ENCODE measurements at regions not wholly inside any gene's neighbourhood (a gene's known extent, or its start where the extent isn't known, plus 50 kb on each side); places are given as distances from the start of the nearest gene placed in this dataset.

DNA sequence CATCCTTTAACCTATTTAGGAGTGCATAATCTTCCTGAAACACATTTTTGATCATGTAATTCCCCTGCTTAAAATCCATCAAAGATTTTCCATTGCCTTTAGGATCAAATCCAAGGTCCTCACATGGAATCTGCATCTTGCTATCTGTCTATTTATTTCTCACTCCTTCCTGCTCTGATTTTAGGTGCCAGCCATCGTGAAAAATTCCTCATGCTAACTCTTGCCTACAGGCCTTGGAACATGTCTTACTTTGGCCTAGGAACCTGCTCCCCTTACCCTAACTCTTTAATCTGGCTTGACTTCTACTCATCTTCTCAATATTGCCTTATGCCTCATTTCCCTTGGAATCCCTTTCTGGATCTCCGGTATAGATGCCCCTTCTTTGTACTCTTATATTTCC lies 1074.3 kb downstream of the TTLL7 start:
- H3K9ac ChIP-seq (ENCODE audit: low read depth, low read length) = no peak overlapping the region
- H3K4me1 ChIP-seq (ENCODE audit: insufficient read depth, low read length) = no peaks in the 10 kb centered on the region; the same call in 1 of the 2 replicates
- H3K36me3 ChIP-seq (ENCODE audit: insufficient read depth, low read length) = no peaks in the 10 kb centered on the region
- H3K9me3 ChIP-seq (ENCODE audit: control insufficient read depth, insufficient read depth, low read length) = no peaks in the 10 kb centered on the region

DNA sequence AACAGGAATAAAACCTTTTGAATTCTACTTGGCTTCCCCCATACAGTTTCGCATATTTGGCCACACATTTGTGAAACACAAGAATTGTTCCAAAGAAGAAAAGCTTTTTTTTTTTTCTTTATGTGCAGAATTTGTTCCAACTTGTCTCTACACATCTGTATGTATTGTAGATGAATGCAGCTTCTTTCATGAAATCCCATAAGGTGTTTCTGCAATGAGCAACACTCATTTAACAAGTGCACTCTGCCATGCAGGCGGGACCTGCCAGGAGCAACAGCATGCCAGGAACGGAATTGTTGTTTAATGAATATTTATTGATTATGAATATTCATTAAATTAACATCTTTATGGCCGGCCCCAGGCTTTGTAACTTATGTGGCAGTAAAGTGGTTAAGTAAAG lies 1075.0 kb downstream of the TTLL7 start:
- Histone ChIP-seq H3K9me3 (ENCODE audit: control insufficient read depth, insufficient read depth, low read length) (no peaks in the 10 kb centered on the region), H3K9ac (ENCODE audit: low read depth, low read length) (no peak overlapping the region), H3K4me1 (ENCODE audit: insufficient read depth, low read length) (no peaks in the 10 kb centered on the region; the same call in 1 of the 2 replicates), H3K36me3 (ENCODE audit: insufficient read depth, low read length) (no peaks in the 10 kb centered on the region)

DNA sequence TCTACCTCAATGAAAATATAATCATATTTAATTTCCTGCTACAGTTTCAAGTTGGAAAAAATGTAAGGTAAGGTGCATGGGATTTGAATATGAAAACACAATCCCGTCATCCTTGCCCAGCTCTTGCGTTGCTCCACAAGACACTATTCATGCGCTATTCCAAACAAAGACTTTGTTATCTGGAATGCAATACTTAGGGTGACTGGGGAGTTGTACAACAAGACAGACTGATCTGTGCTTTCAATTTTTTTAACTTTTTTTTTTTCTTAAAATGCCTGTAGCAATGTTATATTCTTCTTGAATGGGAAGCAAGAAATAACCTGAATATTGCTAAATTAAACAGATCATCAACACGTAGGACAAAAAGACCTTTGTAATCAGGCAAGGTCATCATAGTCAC lies 1077.2 kb downstream of the TTLL7 start:
- Histone ChIP-seq H3K9ac (ENCODE audit: low read depth, low read length) (no peak overlapping the region), H3K4me1 (ENCODE audit: insufficient read depth, low read length) (no peaks in the 10 kb centered on the region; the same call in 1 of the 2 replicates), H3K9me3 (ENCODE audit: control insufficient read depth, insufficient read depth, low read length) (no peaks in the 10 kb centered on the region), H3K36me3 (ENCODE audit: insufficient read depth, low read length) (no peaks in the 10 kb centered on the region)

DNA sequence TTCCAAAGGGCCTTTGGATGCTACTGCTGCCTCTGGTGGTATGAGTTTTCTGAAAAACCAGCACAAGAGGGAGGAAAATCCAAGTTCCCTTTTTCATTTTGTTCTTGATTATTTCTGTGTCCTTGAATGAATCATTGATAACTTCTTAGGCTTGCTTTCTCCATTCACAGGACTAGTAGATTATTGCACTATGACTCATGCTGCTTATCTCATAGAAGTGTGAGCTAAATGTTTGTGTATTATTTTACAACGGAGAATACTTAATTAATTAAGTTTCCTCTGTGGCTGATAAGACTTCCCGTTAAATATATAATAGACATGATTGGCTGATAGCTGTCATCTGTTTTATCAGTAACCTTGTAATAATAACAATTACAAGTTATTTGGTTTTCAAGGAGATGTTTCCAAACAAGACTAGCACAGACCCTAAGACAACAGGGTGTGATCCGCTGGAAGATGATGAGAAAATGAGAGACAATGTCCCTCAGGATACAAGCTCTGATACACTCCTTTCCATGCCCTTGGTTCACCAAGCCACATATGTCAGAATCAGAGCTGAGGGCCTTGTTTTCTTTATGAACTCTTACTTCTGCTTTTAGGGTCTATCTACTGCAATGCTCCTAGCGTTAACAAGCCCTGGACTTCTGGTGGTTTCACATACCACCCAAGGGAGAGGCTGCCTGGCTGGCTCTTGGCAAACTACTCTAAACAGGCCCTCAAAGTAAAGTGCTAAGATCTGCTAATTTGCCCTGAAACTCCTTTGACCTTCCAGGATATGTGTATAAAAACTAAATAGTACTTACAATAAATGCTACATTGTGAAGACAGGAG lies 1078.3 kb downstream of the TTLL7 start:
- Histone ChIP-seq H3K36me3 (ENCODE audit: insufficient read depth, low read length) (no peaks in the 10 kb centered on the region), H3K4me1 (ENCODE audit: insufficient read depth, low read length) (no peaks in the 10 kb centered on the region; the same call in 1 of the 2 replicates), H3K9ac (ENCODE audit: low read depth, low read length) (no peak overlapping the region), H3K9me3 (ENCODE audit: control insufficient read depth, insufficient read depth, low read length) (no peaks in the 10 kb centered on the region)

DNA sequence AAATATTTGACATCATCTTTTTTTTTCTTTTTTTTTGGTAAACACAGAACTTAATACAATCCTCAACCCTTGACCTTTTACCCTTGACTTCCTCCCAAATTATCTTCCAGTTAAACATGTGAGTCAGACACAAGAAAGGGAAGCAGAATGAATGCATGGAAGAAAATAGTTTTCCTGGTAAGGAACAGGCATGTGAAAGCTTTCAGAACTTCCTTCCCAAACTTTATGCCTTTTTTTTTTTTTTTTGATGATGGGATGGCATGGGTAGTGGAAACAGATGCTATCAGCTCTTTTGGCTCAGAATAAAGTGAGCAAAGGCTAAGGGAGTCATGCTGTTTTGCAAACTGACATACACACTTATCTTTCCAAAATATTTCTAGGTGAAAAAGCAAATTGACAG lies 1079.1 kb downstream of the TTLL7 start:
- no peaks in the 10 kb centered on the region for H3K36me3 ChIP-seq (ENCODE audit: insufficient read depth, low read length)
- no peak overlapping the region for H3K9ac ChIP-seq (ENCODE audit: low read depth, low read length)
- no peaks in the 10 kb centered on the region; the same call in 1 of the 2 replicates for H3K4me1 ChIP-seq (ENCODE audit: insufficient read depth, low read length)
- no peaks in the 10 kb centered on the region for H3K9me3 ChIP-seq (ENCODE audit: control insufficient read depth, insufficient read depth, low read length)

DNA sequence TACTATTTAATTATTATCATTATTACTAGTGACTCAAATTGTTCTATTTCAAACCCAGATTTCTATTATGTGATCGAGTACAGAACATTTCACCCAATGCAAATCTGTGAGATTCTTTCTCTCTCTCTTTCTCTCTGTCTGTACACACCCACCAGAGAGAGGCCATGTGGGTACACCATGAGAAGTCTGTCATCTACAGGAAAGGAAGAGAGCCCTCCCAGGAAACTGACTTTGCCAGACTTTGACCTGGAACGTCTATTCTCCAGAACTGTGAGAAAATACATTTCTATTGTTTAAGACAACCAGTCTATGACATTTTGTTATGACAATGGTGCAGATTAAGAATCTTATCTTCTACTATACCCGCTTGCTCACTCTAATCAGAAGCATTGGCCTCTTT lies 1091.6 kb downstream of the TTLL7 start:
- Histone ChIP-seq H3K36me3 (ENCODE audit: insufficient read depth, low read length) (no peaks in the 10 kb centered on the region; the same call in 1 of the 2 replicates), H3K4me1 (ENCODE audit: insufficient read depth, low read length) (no peaks in the 10 kb centered on the region), H3K9ac (ENCODE audit: low read depth, low read length) (no peak overlapping the region), H3K9me3 (ENCODE audit: control insufficient read depth, insufficient read depth, low read length) (no peaks in the 10 kb centered on the region)

DNA sequence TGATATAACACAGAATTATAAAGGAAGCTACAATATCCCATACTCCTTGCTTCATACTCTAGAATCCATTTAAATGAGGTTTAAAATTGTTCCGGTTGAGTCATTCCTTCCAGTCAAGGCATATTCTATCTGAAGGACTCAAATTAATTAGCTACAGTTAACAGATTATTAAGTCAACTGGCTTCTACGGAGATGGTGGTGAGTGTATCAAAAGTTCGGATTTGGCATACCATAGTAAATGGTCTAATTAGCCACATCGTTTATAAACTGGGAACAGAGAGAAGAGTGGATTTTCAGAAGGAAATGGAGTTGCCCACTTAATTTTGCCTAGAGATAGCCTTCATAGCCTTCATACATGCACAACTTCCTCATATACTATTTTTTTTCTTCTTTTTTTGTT lies 1095.3 kb downstream of the TTLL7 start:
- no peaks in the 10 kb centered on the region; the same call in 1 of the 2 replicates for H3K36me3 ChIP-seq (ENCODE audit: insufficient read depth, low read length)
- H3K9me3 ChIP-seq (ENCODE audit: control insufficient read depth, insufficient read depth, low read length) = no peaks in the 10 kb centered on the region
- no peaks in the 10 kb centered on the region for H3K4me1 ChIP-seq (ENCODE audit: insufficient read depth, low read length)
- H3K9ac ChIP-seq (ENCODE audit: low read depth, low read length) = no peak overlapping the region

DNA sequence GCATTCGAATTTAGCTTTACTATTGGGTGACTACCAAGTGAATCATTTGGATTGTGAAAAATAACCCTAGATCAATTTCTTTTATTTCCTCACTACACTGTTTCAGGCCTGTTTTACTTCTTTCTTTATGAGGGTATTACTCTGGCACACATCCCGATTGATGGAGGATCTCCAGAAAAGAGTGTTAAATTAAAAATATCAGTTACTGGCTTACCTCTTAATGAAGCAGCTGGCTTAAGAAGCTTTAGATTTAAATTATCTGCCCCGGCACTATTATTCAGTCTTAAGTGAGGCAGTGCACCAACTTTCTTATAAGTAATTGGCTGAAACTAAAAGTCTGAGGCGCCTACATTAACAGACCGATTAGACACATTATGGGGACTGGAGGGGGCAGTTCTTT lies 1097.4 kb downstream of the TTLL7 start:
- no peaks in the 10 kb centered on the region for H3K9me3 ChIP-seq (ENCODE audit: control insufficient read depth, insufficient read depth, low read length)
- H3K9ac ChIP-seq (ENCODE audit: low read depth, low read length) = no peak overlapping the region
- H3K4me1 ChIP-seq (ENCODE audit: insufficient read depth, low read length) = no peaks in the 10 kb centered on the region
- no peaks in the 10 kb centered on the region for H3K36me3 ChIP-seq (ENCODE audit: insufficient read depth, low read length)

DNA sequence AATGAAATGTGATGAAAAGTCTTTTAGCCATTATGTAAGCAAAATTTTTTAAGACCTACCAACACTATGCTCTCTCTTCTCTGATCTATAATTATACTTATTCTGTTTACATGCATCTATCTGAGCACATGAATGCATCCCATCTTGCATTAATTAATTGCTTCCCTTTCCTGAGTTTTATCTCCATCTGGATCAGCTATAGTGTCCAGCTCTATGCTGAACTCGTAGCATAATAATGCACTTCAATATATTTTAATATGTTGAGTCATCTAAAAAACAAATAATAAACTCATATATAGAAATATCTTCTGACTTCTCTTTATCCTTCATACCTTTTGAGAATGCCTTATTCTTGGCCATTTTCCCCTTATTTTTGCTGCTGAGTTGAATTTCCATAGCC lies 1097.8 kb downstream of the TTLL7 start:
- H3K4me1 ChIP-seq (ENCODE audit: insufficient read depth, low read length) = no peaks in the 10 kb centered on the region
- no peak overlapping the region for H3K9ac ChIP-seq (ENCODE audit: low read depth, low read length)
- H3K36me3 ChIP-seq (ENCODE audit: insufficient read depth, low read length) = no peaks in the 10 kb centered on the region
- H3K9me3 ChIP-seq (ENCODE audit: control insufficient read depth, insufficient read depth, low read length) = no peaks in the 10 kb centered on the region

DNA sequence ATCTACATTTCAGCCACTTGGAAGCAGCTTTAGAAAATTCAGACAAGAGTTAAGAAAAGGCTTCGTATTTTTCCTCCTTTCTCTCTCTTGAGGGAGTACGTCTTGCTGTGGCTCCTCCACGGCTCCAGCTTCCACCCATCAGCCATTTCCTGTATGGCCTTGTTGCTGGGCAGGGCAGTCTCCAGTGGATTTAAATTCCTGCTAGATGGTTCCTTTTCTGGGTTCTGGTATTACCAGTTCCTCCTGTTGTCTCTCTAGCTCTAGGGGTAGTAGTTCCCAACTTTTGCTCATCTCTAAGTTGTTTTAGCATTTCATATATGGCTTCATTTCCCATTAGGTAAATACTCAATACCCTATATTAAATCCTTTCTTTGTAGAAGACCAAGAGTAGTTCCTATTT lies 1098.3 kb downstream of the ADGRL2 start:
- H3K36me3 ChIP-seq (ENCODE audit: insufficient read depth, low read length) = no peaks in the 10 kb centered on the region
- no peaks in the 10 kb centered on the region for H3K4me1 ChIP-seq (ENCODE audit: insufficient read depth, low read length)
- no peaks in the 10 kb centered on the region for H3K9me3 ChIP-seq (ENCODE audit: control insufficient read depth, insufficient read depth, low read length)
- no peak overlapping the region for H3K9ac ChIP-seq (ENCODE audit: low read depth, low read length)

DNA sequence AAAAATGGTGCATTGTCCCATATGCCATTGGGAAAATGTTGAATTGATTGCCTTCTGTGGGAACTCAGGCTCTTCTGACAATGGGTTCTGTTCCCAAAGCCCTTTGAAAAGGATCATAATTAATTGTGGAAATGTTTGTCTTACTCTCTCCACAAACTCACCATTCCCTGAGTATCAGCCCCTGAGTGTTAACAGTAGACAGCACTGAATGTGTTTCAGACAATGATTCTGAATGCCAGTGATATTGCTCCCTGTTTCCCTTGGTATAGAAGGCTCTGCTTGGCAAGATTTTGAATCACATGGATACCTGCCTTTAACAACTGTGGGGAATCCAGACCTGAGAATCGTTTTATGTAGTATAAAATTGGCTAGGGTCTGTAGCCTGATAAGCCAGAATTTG lies 1096.8 kb downstream of the ADGRL2 start:
- Histone ChIP-seq H3K4me1 (ENCODE audit: insufficient read depth, low read length) (no peaks in the 10 kb centered on the region), H3K36me3 (ENCODE audit: insufficient read depth, low read length) (no peaks in the 10 kb centered on the region), H3K9ac (ENCODE audit: low read depth, low read length) (no peak overlapping the region), H3K9me3 (ENCODE audit: control insufficient read depth, insufficient read depth, low read length) (no peaks in the 10 kb centered on the region)

DNA sequence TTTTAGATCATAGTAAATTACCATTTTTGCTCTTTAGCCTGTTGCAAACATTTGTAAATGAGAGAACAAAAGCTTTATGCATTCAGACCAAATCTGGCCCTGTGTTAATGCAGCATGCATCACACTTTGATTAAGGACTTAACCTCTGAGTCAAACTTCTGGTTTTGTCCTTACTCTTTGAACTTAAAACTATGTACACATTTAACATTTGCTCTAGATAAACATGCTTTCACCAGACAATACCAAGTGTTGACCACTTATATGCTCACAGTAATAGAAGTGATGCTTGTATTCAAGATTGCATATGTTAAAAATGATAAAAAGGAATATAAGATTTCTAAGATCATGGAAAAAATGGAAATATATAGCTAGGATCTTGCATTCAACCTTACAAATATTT lies 1095.3 kb downstream of the ADGRL2 start:
- H3K9me3 ChIP-seq (ENCODE audit: control insufficient read depth, insufficient read depth, low read length) = no peaks in the 10 kb centered on the region
- H3K36me3 ChIP-seq (ENCODE audit: insufficient read depth, low read length) = no peaks in the 10 kb centered on the region
- no peaks in the 10 kb centered on the region for H3K4me1 ChIP-seq (ENCODE audit: insufficient read depth, low read length)
- H3K9ac ChIP-seq (ENCODE audit: low read depth, low read length) = no peak overlapping the region

DNA sequence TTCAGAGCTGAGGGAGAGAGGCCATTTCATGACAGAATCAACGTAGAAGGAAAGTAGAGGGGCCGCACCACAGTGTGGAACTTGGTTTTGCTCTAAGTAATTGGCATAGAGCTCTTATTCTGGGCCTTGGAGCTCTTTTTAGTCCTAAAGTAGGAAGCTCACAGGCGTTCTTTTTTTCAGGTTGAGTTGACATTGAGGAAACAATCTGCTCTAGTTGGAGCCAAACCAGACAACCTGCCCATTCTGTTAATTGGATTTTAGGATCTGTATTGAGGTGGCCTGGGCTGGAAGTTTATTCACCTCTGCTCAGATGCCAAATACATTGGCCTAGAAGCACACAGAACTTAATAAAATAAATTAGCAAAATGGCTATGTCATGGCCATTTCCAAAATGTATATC lies 1093.9 kb downstream of the ADGRL2 start:
- Histone ChIP-seq H3K4me1 (ENCODE audit: insufficient read depth, low read length) (no peaks in the 10 kb centered on the region), H3K9me3 (ENCODE audit: control insufficient read depth, insufficient read depth, low read length) (no peaks in the 10 kb centered on the region), H3K9ac (ENCODE audit: low read depth, low read length) (no peak overlapping the region), H3K36me3 (ENCODE audit: insufficient read depth, low read length) (no peaks in the 10 kb centered on the region)

DNA sequence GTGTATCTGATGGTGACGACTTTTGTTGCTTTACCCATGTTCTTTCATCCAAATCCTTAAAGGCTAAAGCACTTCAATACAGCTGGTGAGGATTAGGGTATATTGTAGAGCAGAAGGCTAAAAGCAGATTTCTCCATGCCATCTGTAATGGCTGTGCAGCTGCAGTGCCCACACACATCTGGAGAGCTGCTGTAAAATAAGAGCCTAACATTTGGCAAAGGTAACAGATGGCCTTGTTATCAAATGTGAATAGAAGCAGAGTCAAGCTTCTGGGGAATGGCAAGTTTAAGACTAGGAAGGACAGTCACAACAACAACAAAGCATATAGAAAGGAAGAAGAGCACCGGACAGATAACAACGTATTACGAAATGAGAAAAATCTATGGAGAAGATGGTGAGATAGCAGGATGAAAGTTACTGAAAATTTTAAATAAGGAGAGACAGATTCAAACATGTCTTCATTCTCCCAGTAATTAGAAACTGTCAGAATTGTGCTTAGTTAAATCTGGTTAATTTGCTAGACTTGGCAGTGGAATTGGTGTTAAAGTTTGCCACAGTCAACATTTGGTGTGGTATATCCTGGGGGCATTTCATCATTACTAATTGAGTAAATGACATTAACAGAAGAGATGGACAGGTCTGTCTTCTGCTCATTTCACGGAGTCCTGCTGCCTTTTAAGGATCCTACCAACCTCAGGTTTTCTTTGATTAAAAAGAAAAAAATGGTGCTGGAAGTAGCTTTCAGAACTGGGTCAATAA lies 1093.2 kb downstream of the ADGRL2 start:
- Histone ChIP-seq H3K9me3 (ENCODE audit: control insufficient read depth, insufficient read depth, low read length) (no peaks in the 10 kb centered on the region), H3K4me1 (ENCODE audit: insufficient read depth, low read length) (no peaks in the 10 kb centered on the region), H3K36me3 (ENCODE audit: insufficient read depth, low read length) (no peaks in the 10 kb centered on the region), H3K9ac (ENCODE audit: low read depth, low read length) (no peak overlapping the region)

DNA sequence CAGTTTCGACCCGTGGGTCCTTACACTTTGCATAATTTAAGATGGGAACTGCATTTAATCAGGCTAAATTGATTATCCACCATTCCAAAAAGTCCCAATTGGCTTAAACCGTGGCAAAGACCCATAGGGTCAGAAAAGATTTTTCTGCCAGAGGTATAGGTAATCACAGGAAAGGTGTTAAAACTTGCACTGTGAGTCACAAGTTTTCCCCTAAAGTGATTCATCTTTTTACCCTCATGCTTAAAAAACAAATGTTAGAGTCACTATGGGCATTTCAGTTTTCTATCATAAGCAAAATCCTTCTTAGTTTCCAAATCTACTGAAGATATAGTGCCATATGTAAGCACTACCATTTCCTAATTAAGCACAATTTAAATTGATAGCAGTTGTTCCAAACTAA lies 1079.8 kb downstream of the ADGRL2 start:
- H3K9ac ChIP-seq (ENCODE audit: low read depth, low read length) = no peak overlapping the region
- H3K4me1 ChIP-seq (ENCODE audit: insufficient read depth, low read length) = no peaks in the 10 kb centered on the region
- H3K36me3 ChIP-seq (ENCODE audit: insufficient read depth, low read length) = no peaks in the 10 kb centered on the region
- H3K9me3 ChIP-seq (ENCODE audit: control insufficient read depth, insufficient read depth, low read length) = no peaks in the 10 kb centered on the region

Data from ES-I3 (cell line).